Bronchial epithelial cell (primary cell): ENCODE measurements at regions not wholly inside any gene's neighbourhood (a gene's known extent, or its start where the extent isn't known, plus 50 kb on each side); places are given as distances from the start of the nearest gene placed in this dataset.

ENCODE experiments used
- DNase-seq: peaks from one replicate; pipeline ENCODE4 v3.0.0-alpha.2; 2010; ENCODE audit warnings: low read depth
- FAIRE-seq: peaks from 2 replicates; lab custom pipeline; 2011; peaks lifted over from hg19 to GRCh38; lab: Jason Lieb, UNC
- H3K27me3 ChIP-seq: 2 replicates; pipeline ENCODE4 v1.5.1; 2011; ENCODE audit warnings: low read length; ENCODE audit not compliant: control insufficient read depth, insufficient read depth
- H3K36me3 ChIP-seq: 2 replicates; pipeline ENCODE4 v1.5.1; 2011; ENCODE audit warnings: low read length; ENCODE audit not compliant: control insufficient read depth, insufficient read depth
- H3K4me3 ChIP-seq: 2 replicates; pipeline ENCODE4 v1.5.1; 2011; ENCODE audit warnings: mild to moderate bottlenecking, low read depth, low read length, control low read depth
- CTCF ChIP-seq: IDR thresholded peaks from 2 replicates; pipeline ENCODE4 v1.5.1; 2011; ENCODE audit warnings: mild to moderate bottlenecking, moderate library complexity, low read length, control low read depth, inconsistent platforms; ENCODE audit not compliant: insufficient read depth, severe bottlenecking

GRCh38 chr4:149176039-149176438 lies 639.6 kb downstream of the IQCM start:
- Histone ChIP-seq H3K36me3 (no peaks in the 10 kb centered on the region), H3K27me3 (no peaks in the 10 kb centered on the region), H3K4me3 (no peak overlapping the region)
- FAIRE-seq, result peak; percentile 76
- no peak for TF ChIP-seq CTCF
- peak; percentile 68 for DNase-seq

- TF ChIP-seq CTCF, result no peak
- H3K4me3 ChIP-seq, result no peak overlapping the region
- H3K27me3 ChIP-seq, result no peaks in the 10 kb centered on the region
- no peaks in the 10 kb centered on the region for H3K36me3 ChIP-seq
- FAIRE-seq, result no peak
- DNase-seq, result no peak
These were observed 640.1 kb downstream of the IQCM start for GRCh38 chr4:149175549-149175948.

DNA sequence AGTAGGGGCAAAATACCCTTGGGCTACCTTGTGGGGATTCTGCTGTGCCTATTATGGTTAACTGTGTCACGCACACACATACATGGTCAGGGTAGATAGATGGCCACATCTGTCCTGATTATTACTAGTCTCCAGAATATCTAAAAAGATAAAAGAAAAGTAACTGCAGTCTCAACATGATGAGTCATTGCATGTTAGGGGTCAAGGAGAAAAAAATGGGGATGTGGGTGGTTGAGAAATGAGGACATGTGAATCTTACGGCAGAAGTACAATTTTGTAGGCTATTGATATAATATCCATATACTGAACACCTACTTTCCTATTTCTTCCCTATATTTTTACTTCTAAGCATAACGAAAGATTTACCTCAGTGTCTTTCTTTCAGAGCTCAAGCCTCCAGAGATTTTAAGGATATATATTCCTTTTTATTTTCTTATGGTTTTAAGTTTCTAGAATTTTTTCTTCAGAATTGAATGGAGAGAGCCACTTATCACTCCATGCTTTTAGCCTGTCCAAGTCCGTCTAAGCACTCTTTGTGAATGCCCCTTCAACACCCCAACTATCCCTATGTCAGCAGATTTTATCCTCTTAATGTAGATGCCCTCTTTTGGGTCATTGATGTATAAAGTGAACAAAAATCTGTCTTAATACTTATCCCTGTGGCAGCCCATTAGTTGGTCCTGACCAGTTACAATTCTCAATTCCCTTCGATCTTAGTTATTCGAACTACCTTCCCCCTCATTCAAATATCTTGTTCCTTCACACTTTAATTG lies 642.2 kb downstream of the IQCM start:
- Histone ChIP-seq H3K4me3 (no peak overlapping the region), H3K36me3 (no peaks in the 10 kb centered on the region), H3K27me3 (no peaks in the 10 kb centered on the region)
- TF ChIP-seq CTCF, result no peak
- DNase-seq (no peak), FAIRE-seq (no peak)

DNA sequence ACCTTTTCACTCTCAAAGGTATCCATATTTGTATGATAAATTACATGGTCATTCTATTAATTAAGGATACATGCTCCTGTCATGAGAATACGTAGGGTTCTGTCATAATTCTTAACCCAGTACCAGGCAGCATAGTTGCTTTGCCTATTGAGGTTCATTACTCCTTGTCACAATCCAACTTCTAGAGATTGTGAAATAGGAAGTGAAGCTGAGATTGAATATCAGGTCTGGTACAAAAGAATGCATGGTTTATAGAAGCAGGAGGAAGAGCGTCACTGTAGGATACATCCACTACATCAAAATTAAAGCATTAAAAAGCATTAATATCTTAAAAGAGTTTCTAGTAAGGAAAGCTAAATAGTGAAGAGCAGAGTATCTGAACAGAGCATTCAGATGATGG lies 647.0 kb downstream of the IQCM start:
- H3K4me3 ChIP-seq, result no peak overlapping the region
- DNase-seq, result no peak
- no peaks in the 10 kb centered on the region for H3K27me3 ChIP-seq
- no peaks in the 10 kb centered on the region for H3K36me3 ChIP-seq
- no peak for FAIRE-seq
- TF ChIP-seq CTCF, result no peak

DNA sequence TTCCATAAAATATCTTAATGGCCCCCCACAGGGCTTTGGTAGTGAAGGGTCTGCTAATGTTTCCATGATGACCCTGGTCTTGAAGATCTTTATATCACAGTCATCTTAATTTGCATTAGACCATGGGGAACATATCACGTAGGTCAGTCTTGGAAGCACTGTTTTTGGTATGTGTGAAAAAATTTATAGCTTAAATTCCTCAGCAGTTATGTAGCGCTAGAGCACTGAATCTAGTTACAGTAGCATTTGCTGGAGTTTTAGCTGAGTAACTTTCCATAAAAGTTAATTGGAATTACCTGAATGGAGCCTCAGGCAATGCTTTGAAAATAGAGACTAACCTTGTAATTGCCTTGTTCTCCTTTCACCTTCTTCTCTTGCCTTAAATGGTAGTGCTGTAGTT lies 648.8 kb downstream of the IQCM start:
- TF ChIP-seq CTCF, result no peak
- H3K36me3 ChIP-seq, result no peaks in the 10 kb centered on the region

DNA sequence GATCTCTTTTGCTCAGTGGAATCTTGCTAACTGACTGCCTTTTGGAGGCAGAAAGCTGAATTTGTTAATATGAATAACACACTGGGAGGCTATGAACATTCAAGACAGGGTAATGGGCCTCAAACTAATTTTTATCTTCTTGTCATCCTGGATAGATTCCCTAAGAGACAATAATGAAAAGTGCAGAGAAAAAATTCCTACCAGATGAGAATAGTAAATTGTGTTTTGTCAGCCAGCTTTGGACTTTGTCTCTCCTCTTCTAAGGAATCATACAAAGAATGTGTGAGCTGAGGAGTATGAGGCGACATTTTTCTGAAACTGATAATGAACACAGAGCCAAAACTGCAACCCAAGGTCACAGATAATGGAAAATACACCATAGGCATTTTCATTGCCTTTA lies 649.3 kb downstream of the IQCM start:
- FAIRE-seq (no peak), DNase-seq (no peak)
- TF ChIP-seq CTCF, result no peak
- Histone ChIP-seq H3K4me3 (no peak overlapping the region), H3K27me3 (no peaks in the 10 kb centered on the region), H3K36me3 (no peaks in the 10 kb centered on the region)

More for the DNA sequence above, 648.8 kb downstream of the IQCM start:
- no peak overlapping the region for H3K4me3 ChIP-seq
- no peak for FAIRE-seq
- DNase-seq, result no peak
- H3K27me3 ChIP-seq, result no peaks in the 10 kb centered on the region
